Left lobe of liver (tissue), 2 donors: ENCODE measurements at regions not wholly inside any gene's neighbourhood (a gene's known extent, or its start where the extent isn't known, plus 50 kb on each side); places are given as distances from the start of the nearest gene placed in this dataset.
A peak's percentile ranks its signal among the peaks of the same experiment; 100 is the strongest.

ENCODE experiments used
- ATAC-seq: fragments of 200-7000 bp; cut with Tn5 transposase; one replicate; pipeline ENCODE4 v1.9.1; 2020; ENCODE audit warnings: mild to moderate bottlenecking, moderate library complexity
- DNase-seq: peaks from one replicate; pipeline ENCODE4 v3.0.0-alpha.2; 2020; ENCODE audit warnings: low spot score
- donor health status: DM: no; HTN: no; CAD: no; lungs with moderate emphysema.
- donor health status: DM: no; HTN: yes; CAD: no.

GRCh38 chr3:117059067-117059955 is 349.7 kb downstream of the TUSC7 start:
- DNase-seq (no peak), ATAC-seq (peak; percentile 88)

GRCh38 chr3:117059956-117060270 is 350.3 kb downstream of the TUSC7 start:
- DNase-seq (peak; percentile 49), ATAC-seq (peak; percentile 89)

- DNase-seq: no peak
- no peak for ATAC-seq
Measured at GRCh38 chr3:117063930-117064329, 354.4 kb downstream of the TUSC7 start.

- DNase-seq (no peak), ATAC-seq (no peak)
Measured at GRCh38 chr3:117068301-117068700, 358.7 kb downstream of the TUSC7 start.

- DNase-seq (no peak), ATAC-seq (no peak)
Measured at GRCh38 chr3:117074826-117075225, 365.2 kb downstream of the TUSC7 start.

- DNase-seq (no peak), ATAC-seq (no peak)
Measured at GRCh38 chr3:117079997-117080396, 370.4 kb downstream of the TUSC7 start.

GRCh38 chr3:117080872-117081271 is 371.3 kb downstream of the TUSC7 start:
- ATAC-seq: no peak
- no peak for DNase-seq

GRCh38 chr3:117084277-117084676 is 374.7 kb downstream of the TUSC7 start:
- DNase-seq (no peak), ATAC-seq (no peak)

- no peak for ATAC-seq
- DNase-seq: no peak
Measured at GRCh38 chr3:117084739-117085270, 375.2 kb downstream of the TUSC7 start.

GRCh38 chr3:117091676-117092075 is 382.1 kb downstream of the TUSC7 start:
- DNase-seq (no peak), ATAC-seq (no peak)

- DNase-seq (no peak), ATAC-seq (no peak)
Measured at GRCh38 chr3:117096549-117096948, 387.0 kb downstream of the TUSC7 start.

GRCh38 chr3:117097351-117097750 is 387.8 kb downstream of the TUSC7 start:
- DNase-seq: no peak
- ATAC-seq: no peak

GRCh38 chr3:117101697-117102096 is 392.1 kb downstream of the TUSC7 start:
- ATAC-seq: peak; percentile 51

GRCh38 chr3:117102426-117102825 is 392.8 kb downstream of the TUSC7 start:
- peak; percentile 33 for ATAC-seq

More at GRCh38 chr3:117101697-117102096, 392.1 kb downstream of the TUSC7 start:
- DNase-seq: no peak

GRCh38 chr3:117103675-117104074 is 394.1 kb downstream of the TUSC7 start:
- ATAC-seq (peak; percentile 43), DNase-seq (no peak)

More at GRCh38 chr3:117102426-117102825, 392.8 kb downstream of the TUSC7 start:
- no peak for DNase-seq

- no peak for DNase-seq
- no peak for ATAC-seq
Measured at GRCh38 chr3:117104381-117104780, 394.8 kb downstream of the TUSC7 start.

- ATAC-seq (no peak), DNase-seq (no peak)
Measured at GRCh38 chr3:117104792-117105191, 395.2 kb downstream of the TUSC7 start.

GRCh38 chr3:117105686-117106085 is 396.1 kb downstream of the TUSC7 start:
- ATAC-seq: no peak
- no peak for DNase-seq

GRCh38 chr3:117106396-117106795 is 396.8 kb downstream of the TUSC7 start:
- no peak for DNase-seq
- no peak for ATAC-seq

- ATAC-seq (no peak), DNase-seq (no peak)
Measured at GRCh38 chr3:117107946-117108345, 398.4 kb downstream of the TUSC7 start.

- DNase-seq (no peak), ATAC-seq (no peak)
Measured at GRCh38 chr3:117109178-117109577, 399.6 kb downstream of the TUSC7 start.

- DNase-seq: no peak
- no peak for ATAC-seq
Measured at GRCh38 chr3:117114517-117115265, 405.1 kb downstream of the TUSC7 start.
